ENCODE measurements at regions not wholly inside any gene's neighbourhood (a gene's known extent, or its start where the extent isn't known, plus 50 kb on each side); places are given as distances from the start of the nearest gene placed in this dataset.

DNA sequence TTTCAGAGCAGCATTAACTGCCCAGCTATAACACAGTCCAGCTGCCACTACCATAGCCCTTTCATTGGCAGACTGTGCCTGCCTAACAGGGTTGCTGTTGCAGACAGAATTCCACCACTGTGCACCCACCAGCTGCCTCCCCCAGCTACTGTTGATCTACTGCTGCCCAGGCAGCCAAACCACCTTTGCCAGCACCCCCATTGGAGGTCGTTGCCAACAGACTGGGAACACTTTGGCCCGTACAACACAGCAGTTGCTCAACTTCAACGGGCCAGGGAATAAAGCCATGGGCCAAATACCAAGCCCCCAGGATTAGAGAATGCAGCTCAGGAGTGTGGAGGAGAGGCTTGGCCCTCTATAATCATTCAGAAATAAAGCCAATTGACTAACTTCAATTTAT, 473.6 kb downstream of the CDH11 start:
- WGBS, result 78% methylated on average over 3 of the region's 3 CpGs
- H3K27me3 ChIP-seq (ENCODE audit: control insufficient read depth, insufficient read depth), result no peaks in the 10 kb centered on the region
- no peak overlapping the region for H3K27ac ChIP-seq (ENCODE audit: low read length)
- no peaks in the 10 kb centered on the region for H3K9me3 ChIP-seq (ENCODE audit: control insufficient read depth, low read length)
- intact Hi-C loops (cut with DNase I), result no loop called here
- ATAC-seq, result no peak
- no peaks in the 10 kb centered on the region for H3K4me1 ChIP-seq (ENCODE audit: control insufficient read depth, insufficient read depth, low read length)
- DNase-seq, result no peak
- H3K4me3 ChIP-seq (ENCODE audit: low read length), result no peak overlapping the region

DNA sequence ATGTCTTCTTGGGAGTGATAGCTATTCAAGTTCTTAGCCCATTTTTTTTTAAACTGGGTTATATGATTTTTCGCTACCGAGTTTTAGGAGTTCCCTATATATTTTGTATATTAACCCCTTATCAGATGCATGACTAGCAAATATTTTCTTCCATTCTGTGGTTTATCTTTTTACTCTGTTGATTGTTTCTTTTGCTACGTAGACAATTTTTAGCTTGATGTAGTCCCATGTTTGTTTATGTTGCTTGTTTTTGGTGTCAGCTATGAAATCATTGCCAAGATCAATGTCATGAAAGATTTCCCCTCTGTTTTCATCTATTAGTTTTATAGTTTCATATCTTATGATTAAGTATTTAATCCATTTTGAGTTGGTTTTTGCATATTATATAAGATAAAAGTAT, 480.5 kb downstream of the CDH11 start:
- H3K4me1 ChIP-seq (ENCODE audit: control insufficient read depth, insufficient read depth, low read length), result no peaks in the 10 kb centered on the region
- H3K27me3 ChIP-seq (ENCODE audit: control insufficient read depth, insufficient read depth), result no peaks in the 10 kb centered on the region
- 92% methylated on average over 3 of the region's 3 CpGs for WGBS
- no peak overlapping the region for H3K4me3 ChIP-seq (ENCODE audit: low read length)
- DNase-seq, result no peak
- no peaks in the 10 kb centered on the region for H3K9me3 ChIP-seq (ENCODE audit: control insufficient read depth, low read length)
- intact Hi-C loops (cut with DNase I), result no loop called here
- ATAC-seq, result no peak
- no peak overlapping the region for H3K27ac ChIP-seq (ENCODE audit: low read length)

DNA sequence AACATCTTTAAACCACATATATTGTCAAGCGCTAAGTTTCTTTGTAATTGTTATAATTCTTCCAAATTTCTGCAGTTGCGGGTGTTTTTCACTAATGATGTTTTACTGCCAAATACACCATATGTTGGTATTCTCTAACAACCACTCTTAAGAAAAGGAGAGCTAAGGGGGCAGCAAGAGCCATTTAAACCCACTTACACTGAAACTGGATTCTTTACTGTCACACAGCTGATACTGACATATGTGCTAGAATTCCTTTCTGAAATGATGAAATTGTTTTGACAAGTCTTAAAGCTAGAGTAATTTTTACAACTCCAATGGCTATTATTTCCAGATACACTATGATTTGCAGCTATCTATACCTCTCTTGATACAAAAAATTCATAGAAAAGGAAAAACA, 483.1 kb downstream of the CDH11 start:
- WGBS, result 83% methylated on average over 2 of the region's 2 CpGs
- Histone ChIP-seq H3K4me3 (ENCODE audit: low read length) (no peak overlapping the region), H3K27me3 (ENCODE audit: control insufficient read depth, insufficient read depth) (no peaks in the 10 kb centered on the region), H3K9me3 (ENCODE audit: control insufficient read depth, low read length) (no peaks in the 10 kb centered on the region), H3K4me1 (ENCODE audit: control insufficient read depth, insufficient read depth, low read length) (no peaks in the 10 kb centered on the region), H3K27ac (ENCODE audit: low read length) (no peak overlapping the region)
- ATAC-seq (no peak), DNase-seq (no peak)
- intact Hi-C loops (cut with DNase I), result no loop called here

DNA sequence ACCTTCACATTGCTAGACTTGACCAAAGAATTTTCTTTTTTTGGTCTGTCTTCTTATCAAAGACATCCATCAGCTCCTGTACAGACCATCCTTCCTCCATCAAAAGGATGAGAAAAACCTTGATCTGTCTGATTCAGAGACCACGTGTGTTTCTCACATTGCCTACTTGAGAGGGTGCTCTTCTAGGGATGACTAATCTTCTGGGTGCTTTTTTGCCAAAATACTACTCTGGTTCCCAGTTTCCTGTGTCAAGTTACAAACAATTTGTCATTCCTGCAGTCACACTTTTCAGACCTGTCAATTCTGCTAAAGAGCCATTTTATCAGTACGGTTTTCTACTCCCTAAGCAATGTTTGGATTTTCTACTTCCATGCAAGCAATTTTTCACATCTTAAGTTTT, 492.2 kb downstream of the CDH11 start:
- no peak for DNase-seq
- WGBS, result 68% methylated on average over 2 of the region's 2 CpGs
- Histone ChIP-seq H3K4me3 (ENCODE audit: low read length) (no peak overlapping the region), H3K27ac (ENCODE audit: low read length) (no peak overlapping the region), H3K27me3 (ENCODE audit: control insufficient read depth, insufficient read depth) (no peaks in the 10 kb centered on the region), H3K9me3 (ENCODE audit: control insufficient read depth, low read length) (no peaks in the 10 kb centered on the region), H3K4me1 (ENCODE audit: control insufficient read depth, insufficient read depth, low read length) (no peaks in the 10 kb centered on the region)
- ATAC-seq, result no peak
- intact Hi-C loops (cut with DNase I), result no loop called here

DNA sequence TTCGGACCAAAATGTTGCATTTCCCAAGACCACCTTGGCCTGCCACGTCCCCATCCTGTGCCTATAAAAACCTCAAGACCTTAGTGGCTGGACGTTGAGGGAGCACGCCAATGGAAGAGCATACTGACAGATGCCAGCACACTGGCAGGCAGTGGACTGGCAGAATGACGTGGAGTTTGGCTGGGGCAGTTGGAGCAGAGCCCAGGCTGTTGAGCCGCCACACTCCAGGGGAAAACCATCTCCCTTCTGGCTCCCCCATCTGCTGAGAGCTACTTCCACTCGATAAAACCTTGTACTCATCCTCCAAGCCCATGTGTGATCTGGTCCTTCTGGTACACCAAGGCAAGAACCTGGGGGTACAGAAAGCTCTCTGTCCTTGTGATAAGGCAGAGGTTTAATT, 494.1 kb downstream of the CDH11 start:
- Histone ChIP-seq H3K9me3 (ENCODE audit: control insufficient read depth, low read length) (no peaks in the 10 kb centered on the region), H3K4me1 (ENCODE audit: control insufficient read depth, insufficient read depth, low read length) (no peaks in the 10 kb centered on the region), H3K4me3 (ENCODE audit: low read length) (no peak overlapping the region), H3K27ac (ENCODE audit: low read length) (no peak overlapping the region), H3K27me3 (ENCODE audit: control insufficient read depth, insufficient read depth) (no peaks in the 10 kb centered on the region)
- 65% methylated on average over 7 of the region's 7 CpGs for WGBS
- intact Hi-C loops (cut with DNase I), result no loop called here
- DNase-seq, result peak; percentile 23 to 75 (median 47)
- peak; percentile 68 to 76 for ATAC-seq

DNA sequence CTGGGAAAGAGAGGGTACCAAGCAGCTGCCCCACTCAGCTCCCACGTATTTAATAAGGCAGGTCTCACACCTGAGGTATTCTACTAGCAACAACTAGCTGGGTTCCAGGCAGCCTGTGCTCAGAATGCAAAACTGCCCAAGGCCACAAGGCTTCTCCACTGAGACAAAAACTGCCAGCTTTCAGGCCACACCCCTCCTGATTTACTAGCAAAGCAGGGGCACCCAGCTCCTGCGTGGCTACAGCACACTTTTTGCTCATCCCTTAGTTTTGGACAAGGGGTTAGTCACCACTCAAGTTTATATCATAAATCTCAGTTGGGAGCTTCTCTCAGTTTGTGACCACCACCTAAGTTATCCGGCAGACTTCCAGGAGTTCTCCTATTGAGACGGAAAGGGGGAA, 494.6 kb downstream of the CDH11 start:
- no peak for ATAC-seq
- WGBS, result 77% methylated on average over 4 of the region's 4 CpGs

DNA sequence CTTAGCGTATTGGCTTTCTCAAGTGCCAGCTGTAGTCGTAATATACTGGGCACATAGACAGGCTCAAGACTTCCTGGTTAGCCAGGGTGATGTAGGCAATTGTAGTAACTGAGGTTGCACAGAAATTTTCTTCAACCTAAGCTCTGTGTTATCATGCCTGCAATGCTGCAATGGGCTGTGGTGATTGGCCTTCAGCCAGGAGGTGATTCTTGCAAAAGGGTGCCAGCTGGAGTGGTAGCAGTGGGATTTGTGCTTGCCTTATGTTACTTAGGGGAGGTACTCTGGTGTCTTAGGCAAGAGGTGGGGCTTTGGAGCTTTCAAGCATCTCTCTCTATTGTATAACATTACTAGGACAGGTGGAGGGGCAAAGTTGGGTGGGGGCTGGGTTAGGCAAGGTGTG, 495.1 kb downstream of the CDH11 start:
- Histone ChIP-seq H3K4me3 (ENCODE audit: low read length) (no peak overlapping the region), H3K4me1 (ENCODE audit: control insufficient read depth, insufficient read depth, low read length) (no peaks in the 10 kb centered on the region), H3K27me3 (ENCODE audit: control insufficient read depth, insufficient read depth) (no peaks in the 10 kb centered on the region), H3K27ac (ENCODE audit: low read length) (no peak overlapping the region), H3K9me3 (ENCODE audit: control insufficient read depth, low read length) (no peaks in the 10 kb centered on the region)
- DNase-seq (no peak), ATAC-seq (no peak)
- WGBS, result 96% methylated on average over 2 of the region's 2 CpGs
- intact Hi-C loops (cut with DNase I), result no loop called here

More for the DNA sequence above, 494.6 kb downstream of the CDH11 start:
- Histone ChIP-seq H3K27me3 (ENCODE audit: control insufficient read depth, insufficient read depth) (no peaks in the 10 kb centered on the region), H3K4me3 (ENCODE audit: low read length) (no peak overlapping the region), H3K9me3 (ENCODE audit: control insufficient read depth, low read length) (no peaks in the 10 kb centered on the region), H3K27ac (ENCODE audit: low read length) (no peak overlapping the region), H3K4me1 (ENCODE audit: control insufficient read depth, insufficient read depth, low read length) (no peaks in the 10 kb centered on the region)
- no peak for DNase-seq
- intact Hi-C loops (cut with DNase I), result no loop called here

DNA sequence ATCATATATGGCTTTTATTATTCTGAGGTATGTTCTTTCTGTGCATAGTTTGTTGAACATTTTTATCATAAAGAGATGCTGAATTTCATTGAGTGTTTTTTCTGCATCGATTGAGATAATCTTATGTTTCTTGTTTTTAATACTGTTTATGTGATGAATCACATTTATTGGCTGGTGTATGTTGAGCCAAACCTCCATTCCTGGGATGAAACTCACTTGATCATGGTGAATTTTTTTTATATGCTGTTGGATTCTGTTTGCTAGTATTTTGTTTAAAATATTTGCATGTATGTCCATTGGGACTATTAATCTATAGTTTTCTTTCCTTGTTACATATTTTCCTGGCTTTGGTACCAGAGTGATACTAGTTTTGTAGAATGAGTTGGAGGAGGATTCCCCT, 500.2 kb downstream of the CDH11 start:
- Histone ChIP-seq H3K4me3 (ENCODE audit: low read length) (no peak overlapping the region), H3K9me3 (ENCODE audit: control insufficient read depth, low read length) (no peaks in the 10 kb centered on the region), H3K27ac (ENCODE audit: low read length) (no peak overlapping the region), H3K27me3 (ENCODE audit: control insufficient read depth, insufficient read depth) (no peaks in the 10 kb centered on the region), H3K4me1 (ENCODE audit: control insufficient read depth, insufficient read depth, low read length) (no peaks in the 10 kb centered on the region)
- DNase-seq (no peak), ATAC-seq (no peak)
- intact Hi-C loops (cut with DNase I), result no loop called here
- 53% methylated on average over 1 of the region's 1 CpG for WGBS

DNA sequence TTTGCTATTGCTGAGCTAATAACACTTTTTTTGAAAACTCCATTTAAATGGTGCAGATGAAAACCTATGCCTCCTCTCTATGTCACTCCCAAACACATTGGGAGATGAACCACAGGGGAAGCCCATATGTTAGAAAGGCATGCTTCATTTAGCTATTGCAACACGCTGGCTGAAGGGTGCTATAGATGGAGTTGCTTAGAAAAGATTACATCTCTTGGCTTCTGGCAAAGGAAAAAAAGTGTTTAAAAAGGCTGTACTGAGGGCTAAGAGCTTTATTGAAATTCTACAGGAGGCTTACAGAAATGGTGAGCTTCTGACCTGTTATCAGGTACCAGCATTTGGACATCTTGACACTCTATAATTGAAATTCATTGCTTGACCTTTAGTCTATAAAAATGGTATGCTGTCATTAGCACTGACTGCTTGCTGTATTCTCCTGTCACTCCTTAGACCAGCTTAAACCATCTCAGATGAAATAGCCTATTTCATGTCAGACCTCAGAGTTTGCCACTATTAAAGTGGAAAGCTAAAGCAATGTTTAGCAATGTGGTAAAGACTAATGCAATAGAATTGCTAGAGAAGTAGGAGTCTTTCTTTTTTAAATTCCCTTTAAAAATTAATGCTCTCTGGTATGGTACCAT, 503.9 kb downstream of the CDH11 start:
- WGBS, result 64% methylated on average over 1 of the region's 1 CpG
- Histone ChIP-seq H3K4me3 (ENCODE audit: low read length) (no peak overlapping the region), H3K4me1 (ENCODE audit: control insufficient read depth, insufficient read depth, low read length) (no peaks in the 10 kb centered on the region), H3K27me3 (ENCODE audit: control insufficient read depth, insufficient read depth) (no peaks in the 10 kb centered on the region), H3K9me3 (ENCODE audit: control insufficient read depth, low read length) (no peaks in the 10 kb centered on the region), H3K27ac (ENCODE audit: low read length) (no peak overlapping the region)
- DNase-seq (no peak), ATAC-seq (no peak)
- intact Hi-C loops (cut with DNase I), result no loop called here

DNA sequence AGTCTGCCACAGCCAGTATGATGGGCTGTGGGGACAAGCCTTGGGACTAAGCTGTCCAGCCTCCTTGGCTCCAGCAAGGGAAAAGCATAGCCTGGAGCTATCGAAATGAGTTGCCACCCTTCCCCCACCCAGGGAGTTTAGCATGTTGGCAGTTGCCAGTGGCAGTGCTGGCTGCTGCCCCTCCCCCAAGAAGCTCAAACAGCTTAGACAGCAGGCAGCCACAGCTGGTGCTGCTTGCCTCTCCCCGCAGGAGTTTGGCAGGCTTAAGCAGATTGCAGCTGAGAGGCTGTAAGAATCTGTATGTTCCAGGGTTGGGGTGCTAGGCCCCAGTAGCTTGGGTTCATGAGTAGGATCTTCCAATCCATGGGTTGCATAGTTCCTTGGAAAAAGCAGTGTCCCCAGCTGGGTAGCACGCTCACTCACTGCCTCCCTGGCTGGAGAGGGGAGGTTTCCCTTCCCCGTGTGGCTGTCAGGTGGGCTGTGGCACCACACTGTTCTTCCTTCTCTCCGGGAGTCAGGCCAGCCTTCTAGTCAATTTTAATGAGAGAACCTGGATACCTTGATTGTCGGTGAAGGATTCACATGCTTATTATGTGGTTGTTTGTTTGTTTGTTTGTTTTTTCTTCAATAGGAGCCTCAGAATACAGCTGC, 506.1 kb downstream of the CDH11 start:
- intact Hi-C loops (cut with DNase I), result no loop called here
- peak in 1 of 2 donors; percentile 31 for ATAC-seq
- WGBS, result 52% methylated on average over 6 of the region's 6 CpGs
- Histone ChIP-seq H3K9me3 (ENCODE audit: control insufficient read depth, low read length) (no peaks in the 10 kb centered on the region), H3K27ac (ENCODE audit: low read length) (no peak overlapping the region), H3K4me1 (ENCODE audit: control insufficient read depth, insufficient read depth, low read length) (no peaks in the 10 kb centered on the region), H3K27me3 (ENCODE audit: control insufficient read depth, insufficient read depth) (no peaks in the 10 kb centered on the region), H3K4me3 (ENCODE audit: low read length) (no peak overlapping the region)
- DNase-seq, result peak in 2 of 3 donors; percentile 23 to 31

DNA sequence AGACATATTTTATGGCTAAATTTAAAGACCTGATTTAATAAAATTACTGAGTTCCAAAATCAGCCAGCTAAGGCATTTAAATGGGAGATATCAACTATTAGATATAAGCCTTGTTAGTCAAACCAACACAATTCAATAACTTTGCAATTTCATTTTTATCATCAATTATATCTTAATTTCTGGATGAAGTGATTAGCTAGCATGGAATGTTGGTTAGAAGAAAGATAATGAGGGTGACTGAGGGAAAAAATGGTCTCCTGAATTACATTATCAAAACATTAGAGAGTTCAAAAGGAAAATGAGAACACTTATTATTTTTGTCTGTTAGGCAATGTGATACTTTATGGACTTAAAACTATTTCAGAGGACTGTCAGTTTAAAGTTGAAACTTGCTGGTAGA, 525.7 kb downstream of the CDH11 start:
- DNase-seq (no peak), ATAC-seq (no peak)
- H3K27me3 ChIP-seq (ENCODE audit: control insufficient read depth, insufficient read depth), result no peaks in the 10 kb centered on the region
- H3K4me3 ChIP-seq (ENCODE audit: low read length), result no peak overlapping the region
- intact Hi-C loops (cut with DNase I), result no loop called here
- H3K9me3 ChIP-seq (ENCODE audit: control insufficient read depth, low read length), result no peaks in the 10 kb centered on the region
- no peak overlapping the region for H3K27ac ChIP-seq (ENCODE audit: low read length)
- no peaks in the 10 kb centered on the region for H3K4me1 ChIP-seq (ENCODE audit: control insufficient read depth, insufficient read depth, low read length)

DNA sequence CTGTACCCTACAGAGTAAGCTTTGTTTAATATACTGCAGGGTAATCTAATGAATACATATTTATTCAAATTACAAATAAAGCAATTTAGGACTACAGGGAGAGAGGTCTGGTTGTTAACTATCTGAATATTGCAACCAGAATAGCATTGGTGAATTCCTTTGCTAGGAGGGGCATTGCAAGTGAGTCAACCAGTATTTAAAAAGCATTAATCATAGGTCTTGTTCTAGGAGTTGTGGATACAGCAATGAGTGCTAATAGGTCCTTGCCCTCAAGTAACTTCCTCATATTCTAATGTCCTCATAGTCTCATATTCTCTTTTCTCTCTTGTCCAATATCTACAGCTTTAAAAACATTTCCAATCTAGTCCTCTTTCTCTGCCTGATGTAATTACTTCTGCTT, 531.4 kb downstream of the CDH11 start:
- intact Hi-C loops (cut with DNase I), result no loop called here
- Histone ChIP-seq H3K27me3 (ENCODE audit: control insufficient read depth, insufficient read depth) (no peaks in the 10 kb centered on the region), H3K27ac (ENCODE audit: low read length) (no peak overlapping the region), H3K4me3 (ENCODE audit: low read length) (no peak overlapping the region), H3K4me1 (ENCODE audit: control insufficient read depth, insufficient read depth, low read length) (no peaks in the 10 kb centered on the region), H3K9me3 (ENCODE audit: control insufficient read depth, low read length) (no peaks in the 10 kb centered on the region)
- no peak for ATAC-seq
- DNase-seq, result no peak

All from right cardiac atrium (tissue), 5 donors.